Spinal cord (tissue), 9 donors: ENCODE measurements at regions not wholly inside any gene's neighbourhood (a gene's known extent, or its start where the extent isn't known, plus 50 kb on each side); places are given as distances from the start of the nearest gene placed in this dataset.

ENCODE experiments used
- DNase-seq, 6 donors: peaks; one replicate each; pipeline versions ENCODE4 v3.0.0 to v3.0.0-alpha.2; 2013 to 2015; ENCODE audit warnings: low spot score in 6 of 6, low read depth in 4 of 6
- H3K27ac ChIP-seq: one replicate; pipeline ENCODE4 v1.5.1; 2013; ENCODE audit warnings: low read depth, low read length, control low read depth
- H3K27me3 ChIP-seq: one replicate; pipeline ENCODE4 v1.6.1; 2013; ENCODE audit warnings: low read length; ENCODE audit not compliant: control insufficient read depth, insufficient read depth
- H3K36me3 ChIP-seq: one replicate; pipeline ENCODE4 v1.6.1; 2013; ENCODE audit warnings: low read length; ENCODE audit not compliant: control insufficient read depth, insufficient read depth
- H3K4me1 ChIP-seq: one replicate; pipeline ENCODE4 v1.6.1; 2013; ENCODE audit warnings: low read length; ENCODE audit not compliant: control insufficient read depth, insufficient read depth
- H3K4me3 ChIP-seq: one replicate; pipeline ENCODE4 v1.5.1; 2013; ENCODE audit warnings: low read depth, low read length, control low read depth
- H3K9me3 ChIP-seq: one replicate; pipeline ENCODE4 v1.6.1; 2013; ENCODE audit warnings: low read length; ENCODE audit not compliant: control insufficient read depth, insufficient read depth
- WGBS: methylation state at CpG from one replicate; pipeline ENCODE4 v1.1.5; 2013; ENCODE audit warnings: missing lambda C conversion rate; ENCODE audit not compliant: insufficient coverage; 5-methylcytosine and 5-hydroxymethylcytosine counted together
- donor health status: healthy.

- no peak for DNase-seq
- no CpG with 5 or more reads among the region's 6 CpGs for WGBS
- H3K36me3 ChIP-seq, result no peaks in the 10 kb centered on the region
Observed at GRCh38 chr15:98203872-98204660, 243.6 kb downstream of the ARRDC4 start.

GRCh38 chr15:98207928-98208327 lies 247.4 kb downstream of the ARRDC4 start:
- Histone ChIP-seq H3K36me3 (no peaks in the 10 kb centered on the region), H3K9me3 (no peaks in the 10 kb centered on the region), H3K27me3 (no peaks in the 10 kb centered on the region), H3K27ac (no peak overlapping the region), H3K4me1 (no peaks in the 10 kb centered on the region), H3K4me3 (no peak overlapping the region)
- DNase-seq, result no peak
- WGBS, result 64% methylated on average over 3 of the region's 4 CpGs

More at GRCh38 chr15:98203872-98204660, 243.6 kb downstream of the ARRDC4 start:
- no peak overlapping the region for H3K4me3 ChIP-seq
- no peaks in the 10 kb centered on the region for H3K27me3 ChIP-seq
- H3K4me1 ChIP-seq, result no peaks in the 10 kb centered on the region
- no peak overlapping the region for H3K27ac ChIP-seq
- no peaks in the 10 kb centered on the region for H3K9me3 ChIP-seq

GRCh38 chr15:98213346-98213979 lies 253.0 kb downstream of the ARRDC4 start:
- H3K4me1 ChIP-seq, result no peaks in the 10 kb centered on the region
- no peaks in the 10 kb centered on the region for H3K9me3 ChIP-seq
- no peak overlapping the region for H3K4me3 ChIP-seq
- no peak for DNase-seq
- 88% methylated on average over 1 of the region's 6 CpGs for WGBS
- no peak overlapping the region for H3K27ac ChIP-seq
- no peaks in the 10 kb centered on the region for H3K27me3 ChIP-seq
- H3K36me3 ChIP-seq, result no peaks in the 10 kb centered on the region

- no peak for DNase-seq
- 56% methylated on average over 2 of the region's 4 CpGs for WGBS
- H3K4me1 ChIP-seq, result no peaks in the 10 kb centered on the region
- no peak overlapping the region for H3K4me3 ChIP-seq
- H3K9me3 ChIP-seq, result no peaks in the 10 kb centered on the region
- no peaks in the 10 kb centered on the region for H3K36me3 ChIP-seq
- H3K27ac ChIP-seq, result no peak overlapping the region
- H3K27me3 ChIP-seq, result no peaks in the 10 kb centered on the region
Observed at GRCh38 chr15:98216166-98216565, 255.7 kb downstream of the ARRDC4 start.

GRCh38 chr15:98217356-98217755 lies 256.9 kb downstream of the ARRDC4 start:
- no peak for DNase-seq
- no peaks in the 10 kb centered on the region for H3K27me3 ChIP-seq
- H3K9me3 ChIP-seq, result no peaks in the 10 kb centered on the region
- no peak overlapping the region for H3K27ac ChIP-seq
- H3K36me3 ChIP-seq, result no peaks in the 10 kb centered on the region
- no peaks in the 10 kb centered on the region for H3K4me1 ChIP-seq
- 100% methylated on average over 2 of the region's 6 CpGs for WGBS
- no peak overlapping the region for H3K4me3 ChIP-seq

- no peaks in the 10 kb centered on the region for H3K36me3 ChIP-seq
- no peak overlapping the region for H3K4me3 ChIP-seq
- H3K27me3 ChIP-seq, result no peaks in the 10 kb centered on the region
- no peak overlapping the region for H3K27ac ChIP-seq
- H3K9me3 ChIP-seq, result no peaks in the 10 kb centered on the region
- no peak for DNase-seq
- 90% methylated on average over 3 of the region's 3 CpGs for WGBS
- no peaks in the 10 kb centered on the region for H3K4me1 ChIP-seq
Observed at GRCh38 chr15:98221144-98221543, 260.6 kb downstream of the ARRDC4 start.

- DNase-seq, result no peak
- no peak overlapping the region for H3K27ac ChIP-seq
- H3K4me3 ChIP-seq, result no peak overlapping the region
- no peaks in the 10 kb centered on the region for H3K9me3 ChIP-seq
- H3K27me3 ChIP-seq, result no peaks in the 10 kb centered on the region
- WGBS, result 100% methylated on average over 2 of the region's 4 CpGs
- H3K4me1 ChIP-seq, result no peaks in the 10 kb centered on the region
- no peaks in the 10 kb centered on the region for H3K36me3 ChIP-seq
Observed at GRCh38 chr15:98221577-98221976, 261.1 kb downstream of the ARRDC4 start.

GRCh38 chr15:98226149-98226548 lies 265.6 kb downstream of the ARRDC4 start:
- WGBS, result 87% methylated on average over 2 of the region's 3 CpGs

GRCh38 chr15:98226578-98226977 lies 266.1 kb downstream of the ARRDC4 start:
- WGBS, result no CpG with 5 or more reads among the region's 2 CpGs

More at GRCh38 chr15:98226149-98226548, 265.6 kb downstream of the ARRDC4 start:
- Histone ChIP-seq H3K27me3 (no peaks in the 10 kb centered on the region), H3K9me3 (no peaks in the 10 kb centered on the region), H3K4me3 (no peak overlapping the region), H3K36me3 (no peaks in the 10 kb centered on the region), H3K4me1 (no peaks in the 10 kb centered on the region), H3K27ac (no peak overlapping the region)
- DNase-seq, result no peak

GRCh38 chr15:98228846-98229245 lies 268.3 kb downstream of the ARRDC4 start:
- Histone ChIP-seq H3K4me1 (no peaks in the 10 kb centered on the region), H3K27me3 (no peaks in the 10 kb centered on the region), H3K36me3 (no peaks in the 10 kb centered on the region), H3K9me3 (no peaks in the 10 kb centered on the region), H3K4me3 (no peak overlapping the region), H3K27ac (no peak overlapping the region)
- peak in 1 of 6 donors; percentile 70 for DNase-seq
- WGBS, result 83% methylated on average over 2 of the region's 4 CpGs

More at GRCh38 chr15:98226578-98226977, 266.1 kb downstream of the ARRDC4 start:
- no peaks in the 10 kb centered on the region for H3K9me3 ChIP-seq
- H3K27ac ChIP-seq, result no peak overlapping the region
- no peaks in the 10 kb centered on the region for H3K36me3 ChIP-seq
- H3K27me3 ChIP-seq, result no peaks in the 10 kb centered on the region
- no peak overlapping the region for H3K4me3 ChIP-seq
- H3K4me1 ChIP-seq, result no peaks in the 10 kb centered on the region
- DNase-seq, result no peak
